ENCODE measurements at regions not wholly inside any gene's neighbourhood (a gene's known extent, or its start where the extent isn't known, plus 50 kb on each side); places are given as distances from the start of the nearest gene placed in this dataset.
"Not testable (repeated sequence)": the region's sequence is repeated elsewhere in the genome, so short reads cannot be mapped to it uniquely, and the experiment has no call there.

DNA sequence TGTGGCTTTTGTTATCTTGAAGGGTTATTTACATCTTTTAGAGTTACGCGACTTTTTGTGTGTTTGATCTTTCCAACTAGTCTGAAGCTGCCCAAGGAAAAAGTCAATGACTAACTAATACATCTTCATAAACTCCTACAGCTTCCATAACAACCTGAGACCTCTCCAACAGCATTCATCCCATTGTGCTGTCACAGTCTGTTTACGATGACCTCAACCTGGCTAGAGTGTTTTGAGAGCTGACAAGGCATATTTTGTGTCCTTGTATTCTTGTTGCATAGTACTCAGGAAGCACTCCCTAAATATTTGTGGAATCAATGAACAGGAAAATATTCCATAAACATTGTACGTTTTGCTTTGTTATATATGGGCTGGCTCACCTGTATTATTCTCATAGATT is 140.2 kb upstream of the NBPF9 start:
- H3K27ac Mint-ChIP-seq; H3K27me3 Mint-ChIP-seq; ATAC-seq (replicated peaks); H3K36me3 Mint-ChIP-seq (ENCODE audit: insufficient read depth); H3K4me3 Mint-ChIP-seq; DNase-seq; H3K4me1 Mint-ChIP-seq (ENCODE audit: low read depth in 2 of 2); H3K9me3 Mint-ChIP-seq: not testable (repeated sequence)

DNA sequence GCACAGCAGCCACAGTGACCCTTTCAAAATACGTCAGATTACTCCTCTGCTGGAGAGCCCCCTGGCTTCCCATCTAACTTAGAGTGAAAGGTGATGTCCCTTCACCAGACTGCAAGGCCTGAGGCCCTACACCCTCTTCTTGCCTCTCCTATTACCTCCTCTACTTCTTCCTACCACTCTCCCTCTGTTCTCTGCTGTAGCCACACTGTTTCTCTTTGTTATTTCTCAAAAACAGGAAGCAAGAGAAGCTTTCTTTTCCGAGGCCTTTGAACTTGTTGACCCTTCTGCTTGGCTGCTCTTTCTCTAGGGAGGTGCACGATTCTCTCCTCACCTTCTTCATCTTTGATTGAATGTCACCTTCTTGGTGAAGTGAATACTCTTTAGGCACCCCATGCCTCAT is 141.3 kb upstream of the NBPF9 start:
- not testable (repeated sequence) for H3K9me3 Mint-ChIP-seq; H3K4me1 Mint-ChIP-seq (ENCODE audit: low read depth in 2 of 2); ATAC-seq (replicated peaks); DNase-seq; H3K27ac Mint-ChIP-seq; H3K36me3 Mint-ChIP-seq (ENCODE audit: insufficient read depth); H3K27me3 Mint-ChIP-seq; H3K4me3 Mint-ChIP-seq

DNA sequence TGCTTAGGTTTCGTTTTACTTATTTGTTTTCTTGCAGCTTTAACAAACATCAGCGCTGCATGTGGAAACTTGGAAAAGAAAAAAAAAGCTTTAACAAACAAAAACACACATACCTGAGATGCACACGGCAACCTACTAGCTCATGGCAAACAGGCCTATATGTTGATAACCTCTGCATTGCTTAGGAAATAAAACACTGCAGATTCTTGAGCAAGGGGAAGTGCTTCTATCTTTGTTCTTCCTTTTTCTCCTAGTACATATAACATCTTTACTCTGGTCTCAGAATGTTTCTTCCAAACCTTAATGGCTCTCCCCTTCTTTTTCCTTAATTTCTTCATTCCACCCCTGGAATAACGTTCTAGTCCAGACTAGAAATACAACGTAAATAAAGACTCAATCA is 142.9 kb upstream of the NBPF9 start:
- H3K36me3 Mint-ChIP-seq (ENCODE audit: insufficient read depth); DNase-seq: not testable (repeated sequence)

DNA sequence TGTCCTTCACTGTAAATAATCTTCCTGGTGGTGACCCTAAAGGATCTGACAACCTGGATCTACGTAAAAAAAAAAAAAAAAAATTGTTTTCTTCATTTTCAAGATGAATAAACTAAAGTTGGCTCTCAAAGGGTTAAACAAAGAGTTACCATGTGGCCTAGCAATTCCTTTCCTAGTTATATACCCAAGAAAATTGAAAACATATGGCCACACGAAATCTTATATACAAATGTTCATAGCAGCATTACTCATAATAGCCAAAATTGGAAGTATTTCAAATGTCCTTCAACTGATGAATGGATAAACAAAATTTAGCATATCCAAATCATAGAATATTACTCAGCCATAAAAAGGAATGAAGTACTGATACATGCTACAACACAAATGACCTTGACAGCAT is 145.3 kb upstream of the NBPF9 start:
- not testable (repeated sequence) for H3K4me3 Mint-ChIP-seq; H3K36me3 Mint-ChIP-seq (ENCODE audit: insufficient read depth); DNase-seq; H3K9me3 Mint-ChIP-seq; H3K4me1 Mint-ChIP-seq (ENCODE audit: low read depth in 2 of 2); H3K27ac Mint-ChIP-seq; ATAC-seq (replicated peaks); H3K27me3 Mint-ChIP-seq

More for the DNA sequence above, 142.9 kb upstream of the NBPF9 start:
- H3K27ac Mint-ChIP-seq; H3K9me3 Mint-ChIP-seq; H3K4me3 Mint-ChIP-seq; H3K4me1 Mint-ChIP-seq (ENCODE audit: low read depth in 2 of 2); ATAC-seq (replicated peaks); H3K27me3 Mint-ChIP-seq: not testable (repeated sequence)

DNA sequence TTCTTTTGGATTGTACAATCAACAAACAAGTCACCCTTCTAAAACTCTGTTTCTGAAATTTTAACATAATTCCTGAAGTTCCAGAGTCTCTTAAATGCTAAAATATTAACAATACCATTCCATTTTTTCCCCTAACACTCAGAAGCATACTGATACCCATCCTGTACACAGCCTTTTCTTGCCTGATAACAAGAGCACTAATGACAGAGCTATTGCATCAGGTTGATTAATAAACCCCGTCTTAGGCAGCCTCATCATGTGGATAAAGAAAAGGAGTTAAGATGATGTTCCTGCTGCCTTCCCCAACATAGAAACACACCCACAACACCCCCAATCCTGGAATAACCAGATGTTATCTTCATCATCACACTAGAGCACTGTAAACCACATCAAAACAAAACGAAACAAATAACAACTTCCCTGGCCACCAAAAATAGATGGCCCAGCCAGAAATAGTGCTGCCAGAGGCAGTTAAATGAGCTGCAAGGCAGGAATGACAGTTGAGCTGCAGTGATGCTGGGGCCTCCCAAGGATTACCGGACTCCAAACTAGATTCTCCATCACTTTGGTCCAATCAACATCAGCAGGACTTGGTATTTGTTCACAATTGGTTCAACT is 146.6 kb upstream of the NBPF9 start:
- not testable (repeated sequence) for ATAC-seq (replicated peaks); H3K9me3 Mint-ChIP-seq; H3K4me3 Mint-ChIP-seq; H3K4me1 Mint-ChIP-seq (ENCODE audit: low read depth in 2 of 2); H3K27ac Mint-ChIP-seq; H3K36me3 Mint-ChIP-seq (ENCODE audit: insufficient read depth); DNase-seq; H3K27me3 Mint-ChIP-seq

DNA sequence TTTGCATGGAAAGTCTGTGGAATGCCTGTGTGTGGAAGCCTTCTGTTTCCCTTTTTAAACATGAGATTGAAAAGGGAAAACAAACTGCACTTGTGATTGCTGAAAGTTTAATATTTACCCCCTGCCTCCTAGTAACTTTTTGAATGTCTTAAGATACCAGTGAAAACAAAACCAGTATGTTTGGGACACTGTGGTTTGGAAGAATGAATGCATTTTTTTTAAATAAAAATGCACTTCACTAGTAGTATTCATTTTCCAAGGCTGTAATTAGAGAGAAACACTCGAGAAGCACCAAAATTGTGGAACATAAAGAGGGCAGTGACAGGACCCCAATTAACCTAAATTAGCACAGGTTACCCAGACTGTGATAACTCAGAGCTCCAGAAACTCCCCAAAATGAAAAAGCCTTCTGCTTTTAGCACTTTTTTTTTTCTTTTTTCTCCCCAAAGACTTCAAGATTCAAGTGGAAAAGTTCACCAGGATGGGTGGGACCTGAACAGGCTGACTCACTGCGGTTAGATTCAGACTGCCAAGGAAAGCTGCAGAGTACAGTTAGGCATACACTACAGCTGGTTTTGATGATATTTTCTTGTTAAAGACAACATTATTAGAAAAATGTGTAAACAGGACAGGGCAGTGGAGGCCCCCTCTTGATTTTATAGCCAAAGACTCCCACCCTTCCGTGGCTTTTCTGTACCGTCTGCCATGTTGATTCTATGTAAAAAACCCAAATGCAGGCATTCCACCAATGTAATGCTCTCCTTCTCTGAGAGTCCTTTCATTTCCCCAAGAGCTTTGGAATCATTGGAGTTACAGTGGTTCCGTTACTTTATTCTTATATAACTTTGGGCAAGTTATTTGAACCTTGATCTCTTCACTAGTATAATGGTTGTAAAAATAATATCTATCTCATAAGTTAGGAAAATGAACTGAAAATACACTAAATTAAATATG is 151.8 kb upstream of the NBPF9 start:
- not testable (repeated sequence) for H3K9me3 Mint-ChIP-seq; H3K36me3 Mint-ChIP-seq (ENCODE audit: insufficient read depth); H3K4me3 Mint-ChIP-seq; H3K4me1 Mint-ChIP-seq (ENCODE audit: low read depth in 2 of 2); H3K27me3 Mint-ChIP-seq; ATAC-seq (replicated peaks); DNase-seq; H3K27ac Mint-ChIP-seq

DNA sequence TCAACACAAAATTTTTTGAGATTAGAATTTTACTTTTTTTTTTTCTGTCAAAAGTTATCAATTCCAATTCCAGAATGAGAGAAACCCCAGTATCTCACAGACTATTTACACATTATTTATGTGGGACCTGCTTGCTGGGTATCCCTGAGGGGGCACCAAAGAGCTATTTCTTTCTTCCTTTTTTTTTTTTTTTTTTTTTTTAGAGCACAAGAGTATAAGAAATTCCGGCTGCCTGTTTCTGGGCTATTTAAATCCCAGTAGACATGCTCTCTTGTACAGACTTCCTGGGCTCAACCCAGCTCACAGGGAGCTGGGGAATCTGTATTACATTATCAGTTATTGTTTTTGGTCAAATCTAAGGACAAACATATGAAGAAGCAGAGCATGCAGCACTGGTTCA is 156.9 kb upstream of the NBPF9 start:
- H3K27me3 Mint-ChIP-seq; H3K27ac Mint-ChIP-seq; DNase-seq; H3K4me3 Mint-ChIP-seq; H3K9me3 Mint-ChIP-seq; H3K4me1 Mint-ChIP-seq (ENCODE audit: low read depth in 2 of 2); H3K36me3 Mint-ChIP-seq (ENCODE audit: insufficient read depth); ATAC-seq (replicated peaks): not testable (repeated sequence)

DNA sequence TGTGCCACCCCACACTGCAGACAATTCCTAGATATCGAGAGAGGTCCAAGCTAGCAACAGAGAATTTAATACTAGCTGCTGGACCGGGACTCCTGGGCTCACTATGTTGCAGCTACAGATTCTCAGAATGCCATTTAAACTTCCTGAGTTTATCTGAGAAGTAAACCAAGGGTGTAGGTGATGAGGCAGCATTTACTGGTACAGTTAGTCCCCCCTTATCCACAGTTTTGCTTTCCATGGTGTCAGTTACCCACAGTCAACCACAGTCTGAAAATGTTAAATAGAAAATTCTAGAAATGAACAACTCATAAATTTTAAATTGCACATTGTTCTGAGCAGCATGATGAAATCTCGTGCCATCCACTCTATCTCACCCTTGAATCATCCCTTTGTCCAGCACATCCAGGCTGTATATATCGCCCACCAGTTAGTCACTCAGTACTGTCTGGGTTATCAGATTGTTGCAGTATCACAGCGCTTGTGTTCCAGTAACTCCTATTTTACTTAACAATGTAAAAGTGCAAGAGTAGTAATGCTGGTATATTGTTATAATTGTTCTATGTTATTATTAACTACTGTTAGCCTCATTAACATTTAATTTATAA is 157.5 kb upstream of the NBPF9 start:
- not testable (repeated sequence) for ATAC-seq (replicated peaks); H3K4me1 Mint-ChIP-seq (ENCODE audit: low read depth in 2 of 2); H3K27ac Mint-ChIP-seq; H3K9me3 Mint-ChIP-seq; H3K27me3 Mint-ChIP-seq; DNase-seq; H3K36me3 Mint-ChIP-seq (ENCODE audit: insufficient read depth); H3K4me3 Mint-ChIP-seq

DNA sequence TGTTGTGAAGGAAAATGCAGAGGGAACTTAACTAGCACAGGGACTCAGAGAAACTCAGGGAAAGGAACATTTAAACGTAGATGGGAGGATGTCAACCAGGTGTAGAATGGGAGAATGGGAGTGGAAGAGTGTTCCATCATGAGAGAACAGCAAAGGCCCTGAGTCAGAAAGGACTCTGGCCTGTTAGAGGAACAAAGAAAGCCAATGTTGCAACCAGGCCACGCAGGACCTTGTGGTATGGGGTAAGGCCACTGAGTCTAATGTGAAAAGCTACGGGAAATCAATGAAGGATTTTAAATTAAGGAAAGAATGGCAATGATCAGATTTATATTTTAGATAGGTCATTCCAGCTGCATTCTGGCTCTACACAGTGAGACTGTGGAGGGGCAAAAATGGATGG is 163.9 kb upstream of the NBPF9 start:
- H3K36me3 Mint-ChIP-seq (ENCODE audit: insufficient read depth); H3K4me1 Mint-ChIP-seq (ENCODE audit: low read depth in 2 of 2); H3K27ac Mint-ChIP-seq; ATAC-seq (replicated peaks); H3K4me3 Mint-ChIP-seq; H3K27me3 Mint-ChIP-seq; DNase-seq; H3K9me3 Mint-ChIP-seq: not testable (repeated sequence)

DNA sequence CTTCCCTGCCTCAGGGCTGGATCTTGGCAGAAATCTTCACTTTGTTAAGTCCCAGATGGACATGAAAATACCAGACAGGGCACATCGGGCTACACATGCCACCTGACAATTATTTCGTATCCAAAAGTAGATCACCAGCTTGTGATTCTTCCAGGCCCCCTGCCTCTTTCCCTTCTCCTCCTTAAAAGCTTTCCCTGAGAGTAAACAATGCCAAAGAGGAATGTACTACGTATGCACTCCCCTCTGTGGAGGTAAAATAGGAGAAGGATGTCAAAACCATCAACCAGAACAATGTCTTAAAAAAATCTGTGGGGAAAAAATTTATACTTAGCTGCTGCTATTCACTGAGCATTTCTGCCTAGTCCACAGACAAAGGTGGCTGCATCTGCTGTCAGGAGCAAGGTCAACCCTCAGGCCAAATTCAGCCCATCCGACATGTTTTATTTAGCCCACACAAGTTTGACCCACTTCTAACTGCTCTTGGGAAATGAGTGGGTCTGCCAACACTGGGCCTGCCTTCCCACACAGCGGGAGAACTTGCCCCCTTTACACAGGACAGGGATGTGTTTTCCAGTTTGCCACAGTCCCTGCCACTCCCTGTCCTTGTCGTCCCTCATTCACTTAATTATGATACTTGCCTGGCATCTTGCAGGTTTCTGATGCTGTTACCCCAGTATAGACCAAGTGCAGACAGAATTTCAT is 165.8 kb upstream of the NBPF9 start:
- not testable (repeated sequence) for H3K27ac Mint-ChIP-seq; H3K9me3 Mint-ChIP-seq; DNase-seq; H3K27me3 Mint-ChIP-seq; H3K4me1 Mint-ChIP-seq (ENCODE audit: low read depth in 2 of 2); H3K36me3 Mint-ChIP-seq (ENCODE audit: insufficient read depth); H3K4me3 Mint-ChIP-seq; ATAC-seq (replicated peaks)

DNA sequence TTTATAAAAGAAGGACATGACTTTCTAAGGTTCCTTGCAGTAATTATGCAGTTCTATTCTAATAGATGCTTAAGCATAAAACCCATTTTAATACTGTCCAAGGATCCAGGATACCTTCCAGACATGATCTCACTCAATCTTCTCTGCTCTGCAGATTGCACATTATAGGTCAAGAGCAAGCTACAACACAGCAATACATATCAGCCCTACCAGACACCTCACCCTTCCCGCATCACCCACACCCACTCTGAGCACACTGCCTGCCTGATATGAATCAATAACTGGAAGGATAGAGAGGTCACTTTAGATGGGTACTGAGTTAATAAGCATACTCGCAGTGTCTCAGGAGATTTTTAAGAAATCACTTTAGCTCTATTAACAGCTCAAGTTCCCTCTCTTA is 166.5 kb upstream of the NBPF9 start:
- not testable (repeated sequence) for H3K27ac Mint-ChIP-seq; H3K36me3 Mint-ChIP-seq (ENCODE audit: insufficient read depth); H3K27me3 Mint-ChIP-seq; ATAC-seq (replicated peaks); H3K4me3 Mint-ChIP-seq; H3K9me3 Mint-ChIP-seq; DNase-seq; H3K4me1 Mint-ChIP-seq (ENCODE audit: low read depth in 2 of 2)

DNA sequence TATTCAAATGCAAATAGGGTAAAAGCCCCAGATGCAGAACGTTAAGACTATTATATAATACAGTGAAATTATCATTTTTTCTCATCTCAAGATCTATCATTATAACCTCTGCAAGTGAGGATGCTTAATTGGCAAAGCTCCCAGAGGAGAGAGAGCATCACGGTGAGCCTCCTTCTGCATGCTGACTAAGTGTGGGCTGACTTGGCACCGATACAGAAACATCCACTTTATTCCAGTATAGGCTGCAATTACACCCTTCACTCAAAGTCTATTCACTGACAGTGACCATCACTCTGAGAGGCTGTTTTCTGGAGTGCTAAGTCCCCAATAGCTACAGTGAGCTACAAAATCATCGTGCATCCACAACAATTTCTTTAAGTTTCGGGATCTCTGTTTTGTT is 171.1 kb upstream of the NBPF9 start:
- not testable (repeated sequence) for H3K36me3 Mint-ChIP-seq (ENCODE audit: insufficient read depth); DNase-seq

DNA sequence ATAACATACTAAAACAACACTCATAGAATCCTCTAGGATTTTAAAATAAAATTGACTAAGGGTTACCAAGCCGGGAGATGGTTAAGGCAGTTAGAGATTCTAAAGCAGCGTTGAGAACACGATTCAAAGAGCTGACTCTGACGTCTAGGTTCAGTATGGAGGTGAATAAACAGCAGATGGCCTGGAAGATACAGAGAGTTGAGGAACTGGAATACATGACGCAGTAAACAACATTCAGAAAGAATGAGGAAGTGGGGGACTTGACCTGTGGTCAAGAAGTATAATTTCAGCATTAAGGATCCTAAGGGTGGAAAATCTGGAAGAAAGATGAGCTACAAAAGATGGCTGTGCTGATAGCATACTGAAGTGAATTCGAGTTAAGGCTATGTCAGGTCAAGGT is 172.5 kb upstream of the NBPF9 start:
- DNase-seq; H3K27ac Mint-ChIP-seq; H3K27me3 Mint-ChIP-seq; H3K4me1 Mint-ChIP-seq (ENCODE audit: low read depth in 2 of 2); H3K36me3 Mint-ChIP-seq (ENCODE audit: insufficient read depth); H3K9me3 Mint-ChIP-seq; ATAC-seq (replicated peaks); H3K4me3 Mint-ChIP-seq: not testable (repeated sequence)

More for the DNA sequence above, 171.1 kb upstream of the NBPF9 start:
- not testable (repeated sequence) for ATAC-seq (replicated peaks); H3K27me3 Mint-ChIP-seq; H3K4me3 Mint-ChIP-seq; H3K9me3 Mint-ChIP-seq; H3K4me1 Mint-ChIP-seq (ENCODE audit: low read depth in 2 of 2); H3K27ac Mint-ChIP-seq

Data from effector memory CD8-positive, alpha-beta T cell (primary cell).